Bronchial epithelial cell (primary cell): ENCODE measurements at regions not wholly inside any gene's neighbourhood (a gene's known extent, or its start where the extent isn't known, plus 50 kb on each side); places are given as distances from the start of the nearest gene placed in this dataset.

Source experiments
- DNase-seq: peaks from one replicate; pipeline ENCODE4 v3.0.0-alpha.2; 2010; ENCODE audit warnings: low read depth
- FAIRE-seq: peaks from 2 replicates; lab custom pipeline; 2011; peaks lifted over from hg19 to GRCh38; lab: Jason Lieb, UNC
- H3K27me3 ChIP-seq: 2 replicates; pipeline ENCODE4 v1.5.1; 2011; ENCODE audit warnings: low read length; ENCODE audit not compliant: control insufficient read depth, insufficient read depth
- H3K36me3 ChIP-seq: 2 replicates; pipeline ENCODE4 v1.5.1; 2011; ENCODE audit warnings: low read length; ENCODE audit not compliant: control insufficient read depth, insufficient read depth
- H3K4me3 ChIP-seq: 2 replicates; pipeline ENCODE4 v1.5.1; 2011; ENCODE audit warnings: mild to moderate bottlenecking, low read depth, low read length, control low read depth
- CTCF ChIP-seq: IDR thresholded peaks from 2 replicates; pipeline ENCODE4 v1.5.1; 2011; ENCODE audit warnings: mild to moderate bottlenecking, moderate library complexity, low read length, control low read depth, inconsistent platforms; ENCODE audit not compliant: insufficient read depth, severe bottlenecking

- no peaks in the 10 kb centered on the region for H3K36me3 ChIP-seq
- DNase-seq (no peak), FAIRE-seq (no peak)
- no peak overlapping the region for H3K4me3 ChIP-seq
- TF ChIP-seq CTCF = no peak
- no peaks in the 10 kb centered on the region for H3K27me3 ChIP-seq
These were observed 143.6 kb upstream of the STXBP5 start for GRCh38 chr6:147060636-147061035.

GRCh38 chr6:147061252-147061651 is 143.0 kb upstream of the STXBP5 start:
- DNase-seq (no peak), FAIRE-seq (no peak)
- no peaks in the 10 kb centered on the region for H3K27me3 ChIP-seq
- H3K4me3 ChIP-seq = no peak overlapping the region
- H3K36me3 ChIP-seq = no peaks in the 10 kb centered on the region
- TF ChIP-seq CTCF = no peak

DNA sequence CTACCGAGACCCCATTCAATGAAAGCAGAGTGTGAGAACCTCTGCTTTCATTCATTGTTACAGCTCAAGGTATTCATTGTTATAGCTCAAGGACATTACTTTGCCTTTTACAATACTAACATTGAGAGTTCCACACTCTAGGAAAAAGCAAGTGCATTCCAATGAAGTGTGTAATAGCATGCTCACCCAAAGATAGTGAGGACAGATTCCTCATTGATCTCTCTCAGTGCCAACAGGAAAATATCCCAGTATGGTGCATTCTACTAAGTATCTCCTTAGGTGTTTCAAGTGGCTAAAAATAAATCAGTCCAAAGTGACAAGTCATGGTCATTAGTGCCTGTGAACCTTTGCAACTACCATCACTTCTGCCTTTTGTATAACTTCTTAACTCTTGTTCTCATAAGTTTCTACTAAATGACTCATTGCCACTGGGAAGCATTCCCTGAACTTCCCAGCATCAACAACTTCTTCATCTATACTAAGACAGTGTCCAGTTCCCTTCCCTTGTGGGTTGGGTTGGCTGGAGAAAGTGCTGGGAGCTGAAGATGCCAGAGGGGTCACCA is 140.7 kb upstream of the STXBP5 start:
- no peak overlapping the region for H3K4me3 ChIP-seq
- no peaks in the 10 kb centered on the region for H3K27me3 ChIP-seq
- no peak for TF ChIP-seq CTCF
- peak; percentile 73 for DNase-seq
- no peak for FAIRE-seq
- H3K36me3 ChIP-seq = no peaks in the 10 kb centered on the region

- no peak for TF ChIP-seq CTCF
- no peaks in the 10 kb centered on the region for H3K36me3 ChIP-seq
- no peak for FAIRE-seq
- no peaks in the 10 kb centered on the region for H3K27me3 ChIP-seq
- no peak overlapping the region for H3K4me3 ChIP-seq
- no peak for DNase-seq
These were observed 138.4 kb upstream of the STXBP5 start for GRCh38 chr6:147065786-147066185.

DNA sequence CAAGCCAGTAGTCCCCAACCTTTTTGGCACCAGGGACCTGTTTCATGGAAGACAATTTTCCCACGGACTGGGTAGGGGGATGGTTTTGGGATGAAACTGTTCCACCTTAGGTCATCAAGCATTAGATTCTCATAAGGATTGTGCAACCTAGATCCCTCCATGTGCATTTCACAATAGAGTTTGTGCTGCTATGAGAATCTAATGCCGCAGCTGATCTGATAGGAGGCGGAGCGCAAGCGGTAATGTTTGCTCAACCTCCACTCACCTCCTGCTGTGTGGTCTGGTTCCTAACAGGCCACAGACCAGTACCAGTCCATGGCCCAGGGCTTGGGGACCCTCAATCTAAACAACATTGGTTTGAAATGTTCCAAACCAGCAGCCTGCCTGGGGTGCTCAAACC is 137.0 kb upstream of the STXBP5 start:
- no peak for FAIRE-seq
- no peak for TF ChIP-seq CTCF
- H3K36me3 ChIP-seq = no peaks in the 10 kb centered on the region
- no peak for DNase-seq
- H3K4me3 ChIP-seq = no peak overlapping the region
- H3K27me3 ChIP-seq = no peaks in the 10 kb centered on the region

DNA sequence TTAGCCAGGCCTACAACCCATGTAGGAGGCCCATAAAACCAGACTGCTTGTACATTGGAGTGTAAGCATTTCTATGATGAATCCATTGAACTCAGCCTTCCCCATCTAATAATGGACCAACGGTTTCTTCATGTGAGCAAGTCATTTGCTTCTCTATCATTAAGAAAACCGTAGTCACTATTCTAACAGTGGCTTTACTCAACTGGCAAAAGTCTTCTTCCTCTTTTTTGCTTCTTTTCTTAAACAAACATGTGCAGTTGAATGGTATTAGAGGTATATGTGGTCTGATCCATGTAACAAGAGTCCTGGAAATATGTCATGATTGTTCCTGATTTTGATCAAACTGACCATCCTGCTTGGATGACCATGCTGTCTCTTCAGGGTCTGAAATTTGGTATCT is 132.4 kb upstream of the STXBP5 start:
- Histone ChIP-seq H3K4me3 (no peak overlapping the region), H3K36me3 (no peaks in the 10 kb centered on the region), H3K27me3 (no peaks in the 10 kb centered on the region)
- FAIRE-seq (no peak), DNase-seq (no peak)
- no peak for TF ChIP-seq CTCF
